Endodermal cell (in vitro differentiated cells): ENCODE measurements at regions not wholly inside any gene's neighbourhood (a gene's known extent, or its start where the extent isn't known, plus 50 kb on each side); places are given as distances from the start of the nearest gene placed in this dataset.

ENCODE experiments used
- DNase-seq: peaks from one replicate; pipeline ENCODE4 v3.0.0-alpha.2; 2017
- H3K27ac ChIP-seq: 2 replicates; pipeline ENCODE4 v1.5.1; 2013; ENCODE audit warnings: mild to moderate bottlenecking, low read depth, low read length, moderate library complexity
- H3K27me3 ChIP-seq: 2 replicates; pipeline ENCODE4 v1.6.1; 2013; ENCODE audit warnings: mild to moderate bottlenecking, low read length, moderate library complexity; ENCODE audit not compliant: insufficient read depth, control insufficient read depth, poor library complexity, severe bottlenecking
- H3K36me3 ChIP-seq: 2 replicates; pipeline ENCODE4 v1.7.0; 2013; ENCODE audit warnings: mild to moderate bottlenecking, low read length, moderate library complexity; ENCODE audit not compliant: control insufficient read depth, insufficient read depth
- H3K4me1 ChIP-seq: one replicate; pipeline ENCODE4 v1.7.0; 2013; ENCODE audit warnings: low read length; ENCODE audit not compliant: control insufficient read depth, insufficient read depth
- H3K4me3 ChIP-seq: 2 replicates; pipeline ENCODE4 v1.5.1; 2013; ENCODE audit warnings: mild to moderate bottlenecking, low read length, moderate library complexity
- H3K9ac ChIP-seq: 2 replicates; pipeline ENCODE4 v1.6.1; 2013; ENCODE audit warnings: mild to moderate bottlenecking, low read length, moderate library complexity; ENCODE audit not compliant: poor library complexity, severe bottlenecking; ENCODE audit errors: extremely low read depth
- H3K9me3 ChIP-seq: 2 replicates; pipeline ENCODE4 v1.6.1; 2013; ENCODE audit warnings: mild to moderate bottlenecking, low read length, moderate library complexity; ENCODE audit not compliant: control insufficient read depth
- H3K27ac Mint-ChIP-seq: 2 replicates; pipeline ENCODE4 v1.8.0; 2020; ENCODE audit warnings: mixed read lengths
- H3K27me3 Mint-ChIP-seq: 2 replicates; pipeline ENCODE4 v1.8.0; 2021; ENCODE audit warnings: mild to moderate bottlenecking, mixed read lengths; ENCODE audit not compliant: insufficient read depth
- H3K36me3 Mint-ChIP-seq: 2 replicates; pipeline ENCODE4 v1.8.0; 2020; ENCODE audit warnings: low read depth, mixed read lengths
- H3K4me1 Mint-ChIP-seq: 2 replicates; pipeline ENCODE4 v1.8.0; 2020; ENCODE audit warnings: mixed read lengths
- H3K4me3 Mint-ChIP-seq: 2 replicates; pipeline ENCODE4 v1.8.0; 2020; ENCODE audit warnings: mild to moderate bottlenecking, moderate library complexity, mixed read lengths
- H3K9me3 Mint-ChIP-seq: 2 replicates; pipeline ENCODE4 v1.8.0; 2020; ENCODE audit warnings: mild to moderate bottlenecking, mixed read lengths
- CTCF ChIP-seq: fragments of 200-600 bp; sonication (generic); conservative IDR thresholded peaks from 2 replicates; pipeline ENCODE4 v1.5.0; 2021; ENCODE audit warnings: antibody characterized with exemption, mild to moderate bottlenecking
- WGBS, 2 experiments: methylation state at CpG; one replicate each; pipeline versions ENCODE4 v1.1.5 to v1.1.7; 2013; ENCODE audit warnings: missing lambda C conversion rate in 2 of 2, mixed read lengths in 1 of 2; ENCODE audit not compliant: insufficient coverage in 1 of 2, insufficient read length in 1 of 2; 5-methylcytosine and 5-hydroxymethylcytosine counted together

- H3K27ac Mint-ChIP-seq, result no peak overlapping the region
- Histone ChIP-seq H3K36me3 (peaks cover 4% of the 10 kb centered on the region), H3K4me1 (no peaks in the 10 kb centered on the region), H3K27me3 (no peaks in the 10 kb centered on the region), H3K27ac (no peak overlapping the region), H3K9me3 (no peaks in the 10 kb centered on the region), H3K9ac (no peak overlapping the region), H3K4me3 (no peak overlapping the region)
- peaks cover 32% of the 10 kb centered on the region for H3K36me3 Mint-ChIP-seq
- H3K27me3 Mint-ChIP-seq, result no peaks in the 10 kb centered on the region
- peaks cover 2% of the 10 kb centered on the region for H3K4me1 Mint-ChIP-seq
- peaks cover 10% of the 10 kb centered on the region for H3K9me3 Mint-ChIP-seq
- no peak overlapping the region for H3K4me3 Mint-ChIP-seq
- 96 to 100% methylated on average over 1 to 2 of the region's 2 CpGs for WGBS, 2 experiments
- no peak for TF ChIP-seq CTCF
- DNase-seq, result no peak
Measured at GRCh38 chr13:54592201-54592600, 1563.6 kb downstream of the OLFM4 start.

DNA sequence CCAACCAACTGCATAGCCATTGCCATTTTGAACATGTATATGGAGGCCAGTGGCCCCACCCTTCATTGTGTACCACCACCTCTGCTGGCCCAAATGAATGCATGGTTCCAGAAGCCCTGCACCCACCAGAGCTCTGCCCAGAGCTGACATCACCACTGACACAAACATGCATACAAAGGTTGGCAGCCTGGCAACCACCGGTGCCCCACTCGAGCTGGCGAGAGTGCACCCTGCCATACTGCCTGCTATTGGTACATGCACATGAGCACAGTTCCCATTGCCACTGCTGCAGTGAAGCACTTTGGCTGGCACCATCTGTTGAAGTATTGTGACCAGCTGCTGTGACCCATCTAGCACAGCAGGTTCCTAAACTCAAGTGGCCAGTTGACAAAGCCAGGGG, 1564.9 kb downstream of the OLFM4 start:
- H3K36me3 ChIP-seq, result peaks cover 4% of the 10 kb centered on the region
- H3K27me3 ChIP-seq, result no peaks in the 10 kb centered on the region
- H3K9me3 ChIP-seq, result no peaks in the 10 kb centered on the region
- Mint-ChIP-seq H3K4me1 (peaks cover 2% of the 10 kb centered on the region), H3K9me3 (peaks cover 10% of the 10 kb centered on the region), H3K4me3 (no peak overlapping the region), H3K27me3 (no peaks in the 10 kb centered on the region), H3K36me3 (peaks cover 29% of the 10 kb centered on the region), H3K27ac (no peak overlapping the region)
- TF ChIP-seq CTCF, result no peak
- no peak overlapping the region for H3K4me3 ChIP-seq
- H3K27ac ChIP-seq, result no peak overlapping the region
- 93 to 96% methylated on average over 3 of the region's 3 CpGs for WGBS, 2 experiments
- no peak overlapping the region for H3K9ac ChIP-seq
- no peak for DNase-seq
- no peaks in the 10 kb centered on the region for H3K4me1 ChIP-seq

GRCh38 chr13:54597540-54598088, 1569.0 kb downstream of the OLFM4 start:
- no peak for TF ChIP-seq CTCF
- no peak for DNase-seq
- Mint-ChIP-seq H3K27ac (no peak overlapping the region), H3K36me3 (peaks cover 40% of the 10 kb centered on the region), H3K4me3 (no peak overlapping the region), H3K27me3 (no peaks in the 10 kb centered on the region), H3K4me1 (no peaks in the 10 kb centered on the region), H3K9me3 (peaks cover 26% of the 10 kb centered on the region)
- Histone ChIP-seq H3K4me1 (no peaks in the 10 kb centered on the region), H3K9ac (no peak overlapping the region), H3K9me3 (peaks cover 21% of the 10 kb centered on the region), H3K4me3 (no peak overlapping the region), H3K36me3 (peaks cover 4% of the 10 kb centered on the region), H3K27ac (no peak overlapping the region), H3K27me3 (no peaks in the 10 kb centered on the region)
- WGBS, 2 experiments, result 80 to 92% methylated on average over 1 to 3 of the region's 4 CpGs
